CD8-positive, alpha-beta memory T cell (primary cell): ENCODE measurements at regions not wholly inside any gene's neighbourhood (a gene's known extent, or its start where the extent isn't known, plus 50 kb on each side); places are given as distances from the start of the nearest gene placed in this dataset.
"Not testable (repeated sequence)": the region's sequence is repeated elsewhere in the genome, so short reads cannot be mapped to it uniquely, and the experiment has no call there.

ENCODE experiments used
- CTCF ChIA-PET: fragments of 350-600 bp; sonication (Branson Sonifier 250); formaldehyde crosslinking; loops from one replicate; lab custom pipeline; 2021; ENCODE audit warnings: antibody characterized with exemption; lab: Charles Lee
- POLR2A ChIA-PET: fragments of 350-600 bp; sonication (Branson Sonifier 250); formaldehyde crosslinking; loops from one replicate; lab custom pipeline; 2021; ENCODE audit warnings: antibody characterized with exemption; lab: Charles Lee
- DNase-seq, 5 donors: peaks; one replicate each; pipeline versions ENCODE4 v3.0.0 to v3.0.0-alpha.2; 2020 to 2022; ENCODE audit warnings: mixed read lengths in 1 of 5
- H3K27ac ChIP-seq: one replicate; pipeline ENCODE4 v1.7.0; 2013; ENCODE audit warnings: low read depth, mild to moderate bottlenecking, low read length, moderate library complexity
- H3K27me3 ChIP-seq: 2 replicates; pipeline ENCODE4 v1.7.0; 2013; ENCODE audit warnings: low read length, mild to moderate bottlenecking; ENCODE audit not compliant: insufficient read depth, poor library complexity, severe bottlenecking
- H3K36me3 ChIP-seq: 2 replicates; pipeline ENCODE4 v1.7.0; 2013; ENCODE audit warnings: mild to moderate bottlenecking, low read length, moderate library complexity; ENCODE audit not compliant: insufficient read depth
- H3K4me1 ChIP-seq: 2 replicates; pipeline ENCODE4 v1.7.0; 2013; ENCODE audit warnings: mild to moderate bottlenecking, low read length, moderate library complexity; ENCODE audit not compliant: insufficient read depth
- H3K4me3 ChIP-seq: 2 replicates; pipeline ENCODE4 v1.7.0; 2013; ENCODE audit warnings: mild to moderate bottlenecking, low read length
- H3K9me3 ChIP-seq: 2 replicates; pipeline ENCODE4 v1.7.0; 2013; ENCODE audit warnings: mild to moderate bottlenecking, low read length
- H3K27ac Mint-ChIP-seq, 8 donors: one replicate each; pipeline ENCODE4 v1.8.0; 2020 to 2021; ENCODE audit warnings: mixed read lengths in 8 of 8, mild to moderate bottlenecking in 6 of 8, inconsistent platforms in 3 of 8, moderate library complexity in 3 of 8
- H3K27me3 Mint-ChIP-seq, 2 donors: one replicate each; pipeline ENCODE4 v1.8.0; 2020 to 2021; ENCODE audit warnings: mixed read lengths in 2 of 2, mild to moderate bottlenecking in 1 of 2, moderate library complexity in 1 of 2
- H3K36me3 Mint-ChIP-seq, 3 donors: one replicate each; pipeline ENCODE4 v1.8.0; 2020 to 2021; ENCODE audit warnings: mixed read lengths in 3 of 3, inconsistent platforms in 1 of 3, mild to moderate bottlenecking in 1 of 3
- H3K4me1 Mint-ChIP-seq, 3 donors: one replicate each; pipeline ENCODE4 v1.8.0; 2020 to 2021; ENCODE audit warnings: mixed read lengths in 3 of 3, inconsistent platforms in 1 of 3, mild to moderate bottlenecking in 1 of 3
- H3K4me3 Mint-ChIP-seq, 7 donors: one replicate each; pipeline ENCODE4 v1.8.0; 2020 to 2021; ENCODE audit warnings: mixed read lengths in 7 of 7, mild to moderate bottlenecking in 6 of 7, moderate library complexity in 4 of 7, inconsistent platforms in 2 of 7
- H3K9me3 Mint-ChIP-seq, 5 donors: one replicate each; pipeline ENCODE4 v1.8.0; 2020 to 2022; ENCODE audit warnings: mixed read lengths in 5 of 5, mild to moderate bottlenecking in 3 of 5, moderate library complexity in 2 of 5, inconsistent platforms in 1 of 5

GRCh38 chr15:62369454-62369853 lies 204.4 kb upstream of the C2CD4B start:
- Histone ChIP-seq H3K4me1 (no peaks in the 10 kb centered on the region), H3K9me3 (no peaks in the 10 kb centered on the region), H3K27ac (no peak overlapping the region), H3K4me3 (no peak overlapping the region), H3K27me3 (peaks cover 3% of the 10 kb centered on the region), H3K36me3 (no peaks in the 10 kb centered on the region)
- no peaks in the 10 kb centered on the region for H3K9me3 Mint-ChIP-seq
- no peaks in the 10 kb centered on the region for H3K36me3 Mint-ChIP-seq
- H3K4me1 Mint-ChIP-seq: no peaks in the 10 kb centered on the region
- peaks cover 15 to 47% of the 10 kb centered on the region in 2 donors for H3K27me3 Mint-ChIP-seq
- H3K27ac Mint-ChIP-seq: no peak overlapping the region
- DNase-seq: no peak
- ChIA-PET POLR2A (no interaction called here), CTCF (no interaction called here)
- no peak overlapping the region for H3K4me3 Mint-ChIP-seq

DNA sequence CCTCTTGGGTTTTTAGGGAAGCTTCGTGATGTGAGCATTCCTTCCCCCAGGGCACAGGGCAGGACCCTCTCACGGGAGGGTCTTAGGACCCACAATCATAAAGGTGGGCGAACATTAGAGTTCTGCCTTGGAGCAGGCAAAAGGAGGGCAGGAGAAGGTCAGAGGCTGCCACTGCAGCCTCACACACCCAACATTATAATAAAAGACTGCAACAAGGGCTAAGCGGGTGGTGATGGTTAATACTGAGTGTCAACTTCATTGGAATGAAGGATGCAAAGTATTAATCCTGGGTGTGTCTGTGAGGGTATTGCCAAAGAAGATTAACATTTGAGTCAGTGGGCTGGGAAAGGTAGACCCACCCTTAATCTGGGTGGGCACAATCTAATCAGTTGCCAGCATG lies 206.6 kb upstream of the C2CD4B start:
- H3K9me3 ChIP-seq, POLR2A ChIA-PET, DNase-seq, H3K36me3 ChIP-seq, H3K4me3 ChIP-seq, H3K4me1 ChIP-seq, H3K27me3 ChIP-seq, CTCF ChIA-PET, H3K4me3 Mint-ChIP-seq, H3K27ac Mint-ChIP-seq, H3K4me1 Mint-ChIP-seq, H3K36me3 Mint-ChIP-seq, H3K9me3 Mint-ChIP-seq, H3K27ac ChIP-seq: not testable (repeated sequence)
- peaks cover 9 to 43% of the 10 kb centered on the region in 2 donors for H3K27me3 Mint-ChIP-seq

- no peak overlapping the region for H3K4me3 Mint-ChIP-seq
- H3K9me3 Mint-ChIP-seq: no peaks in the 10 kb centered on the region
- POLR2A ChIA-PET: no interaction called here
- no peak for DNase-seq
- no peaks in the 10 kb centered on the region for H3K36me3 Mint-ChIP-seq
- Histone ChIP-seq H3K27me3 (no peaks in the 10 kb centered on the region), H3K9me3 (no peaks in the 10 kb centered on the region), H3K4me3 (no peak overlapping the region), H3K4me1 (no peaks in the 10 kb centered on the region), H3K36me3 (no peaks in the 10 kb centered on the region), H3K27ac (no peak overlapping the region)
- H3K27me3 Mint-ChIP-seq: peaks cover 13 to 36% of the 10 kb centered on the region in 2 donors
- H3K27ac Mint-ChIP-seq: no peak overlapping the region
- CTCF ChIA-PET: no interaction called here
- H3K4me1 Mint-ChIP-seq: no peaks in the 10 kb centered on the region
Measured at GRCh38 chr15:62377736-62378480, 212.8 kb upstream of the C2CD4B start.

DNA sequence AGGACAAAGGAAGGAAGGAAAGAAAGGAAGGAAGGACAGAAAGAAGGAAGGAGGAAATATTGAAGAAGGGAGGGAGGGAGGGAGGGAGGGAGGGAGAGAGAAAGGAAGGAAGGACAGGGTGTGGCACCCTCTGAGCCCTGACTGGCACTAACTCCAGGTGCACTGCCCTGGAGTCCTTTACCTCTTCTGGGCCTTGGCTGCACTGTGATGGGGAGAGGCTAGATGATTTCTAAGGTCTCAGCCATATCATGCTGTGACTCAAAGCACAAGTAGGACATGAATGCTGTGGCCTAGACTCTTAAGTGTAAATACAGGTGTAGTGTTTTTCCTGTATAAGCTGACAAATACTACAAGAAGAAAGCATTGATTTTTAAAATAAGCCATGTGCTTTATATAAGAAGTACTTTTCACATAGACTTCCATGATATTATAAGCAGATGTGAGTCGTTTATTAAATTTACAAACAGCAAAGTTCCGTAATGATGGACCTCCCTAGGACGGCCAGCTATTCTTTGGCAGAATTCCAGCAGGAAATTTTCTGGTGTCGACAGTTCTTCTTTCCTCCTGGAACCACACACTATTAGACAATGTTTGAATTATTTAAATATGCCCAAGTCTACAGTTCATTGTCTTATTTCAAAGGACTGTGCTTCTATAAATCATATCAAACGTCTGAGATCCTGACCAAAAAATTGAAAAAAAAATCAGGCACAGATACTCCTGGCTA lies 213.8 kb upstream of the C2CD4B start:
- no peaks in the 10 kb centered on the region for H3K4me1 ChIP-seq
- H3K27me3 Mint-ChIP-seq: peaks cover 13 to 38% of the 10 kb centered on the region in 2 donors

DNA sequence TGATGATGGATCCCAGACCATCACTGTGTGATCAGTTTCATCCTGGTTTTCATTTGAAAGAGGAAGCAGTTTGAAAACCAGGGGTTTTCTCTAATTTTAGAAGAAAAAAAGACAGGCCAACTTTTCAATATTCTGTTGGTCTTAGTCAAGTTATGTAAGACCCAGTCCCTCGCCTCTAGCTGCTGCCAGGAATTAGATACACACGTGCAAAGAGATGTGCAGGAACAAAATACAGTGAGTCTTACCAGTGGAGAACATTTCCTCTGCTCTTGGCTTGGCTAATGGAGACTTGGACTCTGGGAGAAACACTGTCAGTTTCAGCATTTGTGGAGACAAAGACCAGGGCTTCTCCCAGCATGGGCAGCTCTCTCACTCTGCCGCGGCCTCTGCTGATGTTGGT lies 214.9 kb upstream of the C2CD4B start:
- H3K4me1 Mint-ChIP-seq: no peaks in the 10 kb centered on the region
- H3K9me3 Mint-ChIP-seq: no peaks in the 10 kb centered on the region
- H3K27me3 ChIP-seq: no peaks in the 10 kb centered on the region
- peaks cover 13 to 34% of the 10 kb centered on the region in 2 donors for H3K27me3 Mint-ChIP-seq
- CTCF ChIA-PET: no interaction called here
- POLR2A ChIA-PET: no interaction called here
- H3K27ac Mint-ChIP-seq: no peak overlapping the region
- no peak overlapping the region for H3K27ac ChIP-seq
- peak overlapping the region in 1 of 7 donors; percentile 15 for H3K4me3 Mint-ChIP-seq
- no peaks in the 10 kb centered on the region for H3K4me1 ChIP-seq
- no peak overlapping the region for H3K4me3 ChIP-seq
- no peak for DNase-seq
- no peaks in the 10 kb centered on the region for H3K36me3 Mint-ChIP-seq
- H3K36me3 ChIP-seq: no peaks in the 10 kb centered on the region
- H3K9me3 ChIP-seq: no peaks in the 10 kb centered on the region

More for the DNA sequence above, 213.8 kb upstream of the C2CD4B start:
- Mint-ChIP-seq H3K36me3 (no peaks in the 10 kb centered on the region), H3K4me3 (no peak overlapping the region), H3K4me1 (no peaks in the 10 kb centered on the region), H3K27ac (no peak overlapping the region), H3K9me3 (no peaks in the 10 kb centered on the region)
- Histone ChIP-seq H3K36me3 (no peaks in the 10 kb centered on the region), H3K9me3 (no peaks in the 10 kb centered on the region), H3K4me3 (no peak overlapping the region), H3K27me3 (no peaks in the 10 kb centered on the region), H3K27ac (no peak overlapping the region)
- ChIA-PET CTCF (no interaction called here), POLR2A (no interaction called here)
- DNase-seq: no peak

DNA sequence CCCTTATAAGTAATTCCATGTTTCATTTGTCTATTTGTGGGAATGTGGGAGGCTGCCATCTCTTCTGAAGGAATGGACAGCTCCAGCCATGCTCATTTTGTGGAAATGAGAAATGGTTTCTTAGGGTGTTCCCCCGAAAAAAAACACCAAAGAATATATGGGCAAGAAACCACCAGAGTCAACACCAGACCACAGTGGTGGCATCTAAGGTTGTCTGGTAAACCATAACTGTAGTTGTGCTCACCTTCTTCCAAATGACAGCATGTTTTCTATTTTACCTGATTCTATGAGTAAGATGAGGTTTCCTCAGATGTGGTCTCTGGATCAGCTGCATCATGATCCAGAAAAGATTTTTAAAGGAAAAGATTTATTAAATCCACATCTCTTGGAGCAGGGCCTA lies 217.0 kb upstream of the C2CD4B start:
- Histone ChIP-seq H3K36me3 (no peaks in the 10 kb centered on the region), H3K4me3 (no peak overlapping the region), H3K9me3 (no peaks in the 10 kb centered on the region), H3K27me3 (no peaks in the 10 kb centered on the region), H3K4me1 (no peaks in the 10 kb centered on the region), H3K27ac (no peak overlapping the region)
- no peak overlapping the region for H3K27ac Mint-ChIP-seq
- DNase-seq: no peak
- CTCF ChIA-PET: no interaction called here
- no peaks in the 10 kb centered on the region for H3K4me1 Mint-ChIP-seq
- H3K9me3 Mint-ChIP-seq: no peaks in the 10 kb centered on the region
- POLR2A ChIA-PET: no interaction called here
- no peak overlapping the region for H3K4me3 Mint-ChIP-seq
- H3K36me3 Mint-ChIP-seq: no peaks in the 10 kb centered on the region
- peaks cover 13 to 35% of the 10 kb centered on the region in 2 donors for H3K27me3 Mint-ChIP-seq

DNA sequence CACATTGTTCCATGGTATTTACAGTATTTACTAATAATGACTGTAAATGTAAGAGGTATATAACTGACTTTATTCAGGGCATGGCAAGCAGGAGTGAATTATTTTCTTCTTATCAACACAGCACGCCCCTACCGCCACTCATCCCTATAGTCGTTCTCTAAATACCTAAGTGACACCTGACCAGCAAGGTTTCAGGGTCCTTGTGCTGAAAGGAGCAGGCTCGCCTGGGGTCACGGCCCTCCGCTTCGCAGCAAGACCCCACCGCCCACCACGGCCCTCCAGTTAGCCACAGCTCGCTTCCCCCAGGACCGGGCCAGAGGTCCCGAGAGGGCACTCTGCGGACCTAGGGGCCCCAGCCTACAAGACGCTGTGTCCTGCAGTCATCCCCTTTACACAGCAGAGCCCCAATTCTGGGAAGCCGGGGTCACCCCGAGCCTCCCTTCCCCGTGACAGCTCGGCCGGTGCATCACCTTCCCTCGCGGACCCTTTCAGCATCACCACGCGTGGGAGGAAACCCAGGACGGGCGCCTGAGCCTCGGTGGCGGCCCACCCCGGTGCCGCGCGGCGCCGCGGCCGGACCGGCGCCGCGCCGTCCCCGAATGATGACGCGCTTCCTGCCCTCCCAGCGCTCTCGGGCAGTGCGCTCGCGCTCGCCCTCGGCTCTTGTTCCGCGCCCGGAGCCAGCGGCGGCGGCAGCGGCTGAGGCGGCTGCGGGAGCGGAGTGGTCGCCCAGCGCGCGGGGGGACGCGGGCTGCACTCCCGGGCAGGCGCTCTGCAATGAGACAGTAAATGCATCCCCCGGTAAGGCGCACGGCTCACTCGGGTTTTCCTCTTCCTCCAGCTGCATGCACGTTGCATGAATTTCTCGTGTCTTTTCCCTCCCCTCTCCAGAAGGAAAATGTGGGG lies 225.1 kb upstream of the C2CD4B start, which contains the start of gene TLN2:
TSS of gene TLN2 (plus strand) at position 666 of the 906 bp plus-strand sequence.
- peaks cover 15% of the 10 kb centered on the region for H3K4me1 ChIP-seq
- peaks cover 14% of the 10 kb centered on the region for H3K27me3 ChIP-seq
- CTCF ChIA-PET: no interaction called here
- Mint-ChIP-seq H3K9me3 (no peaks in the 10 kb centered on the region), H3K27me3 (peaks cover 21 to 25% of the 10 kb centered on the region in 2 donors), H3K36me3 (peaks cover 0 to 9% (median 0%) of the 10 kb centered on the region in 3 donors), H3K4me1 (peaks cover 18 to 21% (median 19%) of the 10 kb centered on the region in 3 donors), H3K27ac (peak within 1 kb of the TSS in 7 of 8 donors; percentile 22 to 90 (median 79)), H3K4me3 (peak within 1 kb of the TSS; percentile 93 to 98 (median 96))
- no peaks in the 10 kb centered on the region for H3K9me3 ChIP-seq
- DNase-seq: peak; percentile 12 to 52 (median 33)
- POLR2A ChIA-PET: no interaction called here
- peak within 1 kb of the TSS; percentile 84 for H3K4me3 ChIP-seq
- H3K36me3 ChIP-seq: no peaks in the 10 kb centered on the region
- H3K27ac ChIP-seq: peak within 1 kb of the TSS; percentile 70
